A549 (cell line): ENCODE measurements at regions not wholly inside any gene's neighbourhood (a gene's known extent, or its start where the extent isn't known, plus 50 kb on each side); places are given as distances from the start of the nearest gene placed in this dataset.

Source experiments
- ATAC-seq, 2 experiments: fragments of 200-7000 bp in 1 of 2; fragments of >200 bp in 1 of 2; cut with Nextera tagmentation in 1 of 2; cut with Tn5 transposase in 1 of 2; 3 replicates each; pipeline versions ENCODE4 v1.8.0 to v1.9.1; 2018 to 2020; ENCODE audit warnings: mild to moderate bottlenecking in 1 of 2, moderate library complexity in 1 of 2
- CTCF ChIA-PET: fragments of 300-600 bp; sonication (Branson Sonifier 250); formaldehyde crosslinking; extraction: SDS; loops from one replicate; lab custom pipeline; 2021; ENCODE audit warnings: antibody characterized with exemption, inconsistent platforms; lab: Yijun Ruan, JAX
- POLR2A ChIA-PET: fragments of 350-600 bp; formaldehyde crosslinking; extraction: SDS; loops from one replicate; lab custom pipeline; 2021; ENCODE audit warnings: antibody characterized with exemption, inconsistent platforms; lab: Yijun Ruan, JAX
- DNase-seq, 2 experiments: peaks; one replicate each; pipeline versions ENCODE4 v3.0.0 to v3.0.0-alpha.2; 2011 to 2016; ENCODE audit warnings: low read depth in 1 of 2, low spot score in 1 of 2
- FAIRE-seq: peaks from 2 replicates; lab custom pipeline; 2011; peaks lifted over from hg19 to GRCh38; lab: Jason Lieb, UNC
- H3K27ac ChIP-seq, 2 experiments: fragments of >200 bp; sonication (Bioruptor Twin); formaldehyde crosslinking; 3 replicates each; pipeline ENCODE4 v1.5.1; 2016 to 2017
- H3K4me1 ChIP-seq: fragments of >200 bp; sonication (Bioruptor Twin); formaldehyde crosslinking; 3 replicates; pipeline ENCODE4 v1.6.1; 2016
- H3K4me2 ChIP-seq: fragments of >200 bp; sonication (Bioruptor Twin); formaldehyde crosslinking; 3 replicates; pipeline ENCODE4 v1.6.1; 2016
- H3K4me3 ChIP-seq: fragments of >200 bp; sonication (Bioruptor Twin); formaldehyde crosslinking; 3 replicates; pipeline ENCODE4 v1.5.1; 2016
- H3K9me3 ChIP-seq: fragments of >200 bp; sonication (Bioruptor Twin); formaldehyde crosslinking; 3 replicates; pipeline ENCODE4 v1.6.1; 2016
- ATOH8 ChIP-seq: fragments of 250-450 bp; sonication (Bioruptor Pico); IDR thresholded peaks from 2 replicates; pipeline ENCODE4 v1.5.0; 2020; ENCODE audit warnings: low read depth, mild to moderate bottlenecking, moderate library complexity
- BHLHE40 ChIP-seq: IDR thresholded peaks from 2 replicates; pipeline ENCODE4 v1.6.1; 2012; ENCODE audit warnings: low read depth, low read length, inconsistent platforms
- CBX2 ChIP-seq: fragments of 200-600 bp; sonication (generic); IDR thresholded peaks from 2 replicates; pipeline ENCODE4 v1.6.1; 2016; ENCODE audit warnings: low read depth, mild to moderate bottlenecking, borderline replicate concordance
- CBX8 ChIP-seq: fragments of 200-600 bp; sonication (generic); IDR thresholded peaks from 2 replicates; pipeline ENCODE4 v1.6.1; 2016
- E2F6 ChIP-seq: IDR thresholded peaks from 2 replicates; pipeline ENCODE4 v1.6.1; 2012; ENCODE audit warnings: low read depth, borderline replicate concordance
- EHMT2 ChIP-seq: fragments of 200-600 bp; sonication (generic); IDR thresholded peaks from 2 replicates; pipeline ENCODE4 v1.6.1; 2016; ENCODE audit warnings: antibody characterized with exemption, low read depth, mild to moderate bottlenecking, moderate library complexity
- HDAC2 ChIP-seq: fragments of 200-600 bp; sonication (generic); IDR thresholded peaks from 2 replicates; pipeline ENCODE4 v1.6.1; 2016
- HOXB13 ChIP-seq: fragments of 250-450 bp; sonication (Bioruptor Pico); IDR thresholded peaks from 2 replicates; pipeline ENCODE4 v1.5.0; 2020; ENCODE audit warnings: low read depth, mild to moderate bottlenecking, moderate library complexity
- HOXB5 ChIP-seq: fragments of 250-450 bp; sonication (Bioruptor Pico); IDR thresholded peaks from 2 replicates; pipeline ENCODE4 v1.5.0; 2020; ENCODE audit warnings: mild to moderate bottlenecking, moderate library complexity
- JUN ChIP-seq, 2 experiments: fragments of >200 bp; sonication (Bioruptor Twin); formaldehyde crosslinking; IDR thresholded peaks; 2 replicates in 1 of 2; 3 replicates in 1 of 2; pipeline ENCODE4 v1.6.1; 2016 to 2017
- JUNB ChIP-seq: fragments of >200 bp; sonication (Bioruptor Twin); formaldehyde crosslinking; IDR thresholded peaks from 2 replicates; pipeline ENCODE4 v1.6.1; 2016
- NR3C1 ChIP-seq: fragments of >200 bp; sonication (Bioruptor Twin); formaldehyde crosslinking; IDR thresholded peaks from 3 replicates; pipeline ENCODE4 v1.6.1; 2017
- PHF8 ChIP-seq: fragments of 200-600 bp; sonication (generic); IDR thresholded peaks from 2 replicates; pipeline ENCODE4 v1.6.1; 2016; ENCODE audit warnings: low read depth, mild to moderate bottlenecking, antibody characterized with exemption, moderate library complexity, borderline replicate concordance
- POLR2A ChIP-seq: IDR thresholded peaks from 2 replicates; pipeline ENCODE4 v1.6.1; 2012; ENCODE audit warnings: mild to moderate bottlenecking, low read length
- RAD21 ChIP-seq, 2 experiments: fragments of >200 bp in 1 of 2; sonication (Bioruptor Twin) in 1 of 2; formaldehyde crosslinking in 1 of 2; IDR thresholded peaks in 1 of 2; conservative IDR thresholded peaks in 1 of 2; 2 replicates in 1 of 2; 3 replicates in 1 of 2; pipeline ENCODE4 v1.6.1; 2012 to 2018; ENCODE audit warnings: inconsistent platforms in 1 of 2
- RARB ChIP-seq: fragments of 250-450 bp; sonication (Bioruptor Pico); IDR thresholded peaks from 2 replicates; pipeline ENCODE4 v1.8.0; 2021; ENCODE audit warnings: mild to moderate bottlenecking, moderate library complexity
- RCOR1 ChIP-seq: fragments of 150-350 bp; IDR thresholded peaks from 2 replicates; pipeline ENCODE4 v1.6.1; 2014; ENCODE audit warnings: antibody characterized with exemption, low read length, low read depth
- RFX5 ChIP-seq: fragments of 450-650 bp; IDR thresholded peaks from 2 replicates; pipeline ENCODE4 v1.7.1; 2014; ENCODE audit warnings: antibody characterized with exemption, mild to moderate bottlenecking, moderate library complexity
- RNF2 ChIP-seq: fragments of 200-600 bp; sonication (generic); IDR thresholded peaks from 2 replicates; pipeline ENCODE4 v1.6.1; 2016; ENCODE audit warnings: low read depth, mild to moderate bottlenecking, antibody characterized with exemption, moderate library complexity, borderline replicate concordance
- SMC3 ChIP-seq: fragments of >200 bp; sonication (Bioruptor Twin); formaldehyde crosslinking; IDR thresholded peaks from 3 replicates; pipeline ENCODE4 v1.6.1; 2018; ENCODE audit warnings: inconsistent platforms
- TP53 ChIP-seq: fragments of 250-450 bp; sonication (Bioruptor Pico); IDR thresholded peaks from 2 replicates; pipeline ENCODE4 v1.5.0; 2021; ENCODE audit warnings: mild to moderate bottlenecking, moderate library complexity
- ZC3H11A ChIP-seq: fragments of 450-650 bp; IDR thresholded peaks from 2 replicates; pipeline ENCODE4 v1.6.1; 2014; ENCODE audit warnings: antibody characterized with exemption, mild to moderate bottlenecking
- ZFP36 ChIP-seq: fragments of 450-650 bp; IDR thresholded peaks from 2 replicates; pipeline ENCODE4 v1.6.1; 2014; ENCODE audit warnings: borderline replicate concordance; ENCODE audit not compliant: partially characterized antibody
- ZNF302 ChIP-seq: fragments of 250-450 bp; sonication (Bioruptor Pico); IDR thresholded peaks from 2 replicates; pipeline ENCODE4 v1.9.0; 2021; ENCODE audit warnings: inconsistent platforms, mild to moderate bottlenecking, moderate library complexity
- WGBS: methylation state at CpG from one replicate; pipeline ENCODE4 v1.1.6; 2017; ENCODE audit errors: missing lambda C conversion rate; 5-methylcytosine and 5-hydroxymethylcytosine counted together

- Histone ChIP-seq H3K4me2 (peak overlapping the region; percentile 81), H3K27ac (peak overlapping the region; percentile 90 to 96), H3K4me1 (0 out of 3 replicates have a peak, but pooled peaks cover 6% of the 10 kb centered on the region), H3K9me3 (peaks cover 10% of the 10 kb centered on the region; the same call in 1 of the 3 replicates)
- FAIRE-seq: no peak
- WGBS: 63% methylated on average over 12 of the region's 12 CpGs
- ATAC-seq: no peak
- TF ChIP-seq E2F6 (no peak), POLR2A (no peak), HDAC2 (no peak), RFX5 (no peak), HOXB13 (no peak), RNF2 (no peak), EHMT2 (no peak), CBX2 (no peak), ZFP36 (no peak), TP53 (CRISPR knock-in tag) (no peak), JUNB (no peak), RCOR1 (no peak), HOXB5 (CRISPR knock-in tag) (no peak)
- TF ChIP-seq, all 56 proteins: peak for 0
- ChIA-PET CTCF (interaction anchor here (1.4 kb wide), 1 partner anchor 9 kb away, joined by 3 read pairs; no protein-coding TSS in a partner anchor), POLR2A (interaction anchor here (1.1 to 1.4 kb wide), 2 partner anchors 158 to 256 kb away, joined by 3 to 16 read pairs; partner anchors contain the start of gene ARMC5)
- no peak for DNase-seq
- peak overlapping the region; percentile 82 for H3K4me3 ChIP-seq
Observed at GRCh38 chr16:31713945-31714902, 159.4 kb upstream of the ZNF267 start.

- Histone ChIP-seq H3K27ac (no peak overlapping the region), H3K4me1 (0 out of 3 replicates have a peak, but pooled peaks cover 6% of the 10 kb centered on the region), H3K4me3 (no peak overlapping the region), H3K4me2 (peak overlapping the region; percentile 81; the same call in 2 of the 3 replicates), H3K9me3 (peaks cover 16% of the 10 kb centered on the region; the same call in 1 of the 3 replicates)
- ATAC-seq: no peak
- TF ChIP-seq CBX8 (no peak), HOXB5 (CRISPR knock-in tag) (no peak), JUN (IDR thresholded peaks at IDR 0.05) (no peak), ZNF302 (CRISPR knock-in tag) (no peak), SMC3 (no peak), RAD21 (conservative IDR thresholded peaks at IDR 0.05 in 1 of 2, IDR thresholded peaks at IDR 0.05 in 1 of 2) (no peak), ZFP36 (no peak), RARB (CRISPR knock-in tag) (no peak), TP53 (CRISPR knock-in tag) (no peak), ZC3H11A (no peak), PHF8 (no peak), BHLHE40 (no peak), NR3C1 (no peak), ATOH8 (CRISPR knock-in tag) (no peak)
- FAIRE-seq: no peak
- POLR2A ChIA-PET: no interaction called here
- CTCF ChIA-PET: interaction anchor here (1.4 kb wide), 1 partner anchor 10 kb away, joined by 3 read pairs; no protein-coding TSS in a partner anchor
- WGBS: 95% methylated on average over 2 of the region's 2 CpGs
- DNase-seq: no peak
Observed at GRCh38 chr16:31714903-31715504, 158.6 kb upstream of the ZNF267 start.
